ENCODE measurements at regions not wholly inside any gene's neighbourhood (a gene's known extent, or its start where the extent isn't known, plus 50 kb on each side); places are given as distances from the start of the nearest gene placed in this dataset.

GRCh38 chr13:77406644-77407440, 79.9 kb upstream of the MYCBP2 start:
- TF ChIP-seq, protein P1, sequence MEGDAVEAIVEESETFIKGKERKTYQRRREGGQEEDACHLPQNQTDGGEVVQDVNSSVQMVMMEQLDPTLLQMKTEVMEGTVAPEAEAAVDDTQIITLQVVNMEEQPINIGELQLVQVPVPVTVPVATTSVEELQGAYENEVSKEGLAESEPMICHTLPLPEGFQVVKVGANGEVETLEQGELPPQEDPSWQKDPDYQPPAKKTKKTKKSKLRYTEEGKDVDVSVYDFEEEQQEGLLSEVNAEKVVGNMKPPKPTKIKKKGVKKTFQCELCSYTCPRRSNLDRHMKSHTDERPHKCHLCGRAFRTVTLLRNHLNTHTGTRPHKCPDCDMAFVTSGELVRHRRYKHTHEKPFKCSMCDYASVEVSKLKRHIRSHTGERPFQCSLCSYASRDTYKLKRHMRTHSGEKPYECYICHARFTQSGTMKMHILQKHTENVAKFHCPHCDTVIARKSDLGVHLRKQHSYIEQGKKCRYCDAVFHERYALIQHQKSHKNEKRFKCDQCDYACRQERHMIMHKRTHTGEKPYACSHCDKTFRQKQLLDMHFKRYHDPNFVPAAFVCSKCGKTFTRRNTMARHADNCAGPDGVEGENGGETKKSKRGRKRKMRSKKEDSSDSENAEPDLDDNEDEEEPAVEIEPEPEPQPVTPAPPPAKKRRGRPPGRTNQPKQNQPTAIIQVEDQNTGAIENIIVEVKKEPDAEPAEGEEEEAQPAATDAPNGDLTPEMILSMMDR (IDR thresholded peaks at IDR 0.05): no peak
- no peak for TF ChIP-seq EZH2phosphoT487 (IDR thresholded peaks at IDR 0.05)
